Mesenchymal stem cell (in vitro differentiated cells and primary cell): ENCODE measurements at regions not wholly inside any gene's neighbourhood (a gene's known extent, or its start where the extent isn't known, plus 50 kb on each side); places are given as distances from the start of the nearest gene placed in this dataset.

Experiments used
- DNase-seq: peaks from one replicate; pipeline ENCODE4 v3.0.0-alpha.2; 2013
- H2AFZ ChIP-seq: one replicate; pipeline ENCODE4 v1.6.1; 2013; ENCODE audit warnings: low read depth, mild to moderate bottlenecking, control low read depth, inconsistent platforms, low read length, moderate library complexity
- H2AK5ac ChIP-seq: 2 replicates; pipeline ENCODE4 v1.6.1; 2013; ENCODE audit warnings: low read length, moderate library complexity, mild to moderate bottlenecking, inconsistent platforms; ENCODE audit not compliant: severe bottlenecking
- H2BK120ac ChIP-seq: one replicate; pipeline ENCODE4 v1.6.1; 2013; ENCODE audit warnings: low read depth, mild to moderate bottlenecking, inconsistent platforms, low read length, moderate library complexity
- H2BK12ac ChIP-seq, 2 experiments: one replicate each; pipeline ENCODE4 v1.6.1; 2013; ENCODE audit warnings: inconsistent platforms in 2 of 2, low read length in 2 of 2, mild to moderate bottlenecking in 2 of 2, moderate library complexity in 2 of 2, control low read depth in 1 of 2
- H2BK15ac ChIP-seq: one replicate; pipeline ENCODE4 v1.6.1; 2013; ENCODE audit warnings: mild to moderate bottlenecking, low read depth, inconsistent platforms; ENCODE audit not compliant: poor library complexity, severe bottlenecking
- H2BK5ac ChIP-seq: 2 replicates; pipeline ENCODE4 v1.6.1; 2013; ENCODE audit warnings: low read depth, mild to moderate bottlenecking, low read length, control low read depth, inconsistent platforms; ENCODE audit not compliant: poor library complexity, severe bottlenecking
- H3K14ac ChIP-seq, 2 experiments: one replicate each; pipeline ENCODE4 v1.6.1; 2013; ENCODE audit warnings: inconsistent platforms in 2 of 2, low read length in 2 of 2, control low read depth in 1 of 2, mild to moderate bottlenecking in 1 of 2, moderate library complexity in 1 of 2
- H3K18ac ChIP-seq, 2 experiments: one replicate each; pipeline ENCODE4 v1.6.1; 2013; ENCODE audit warnings: inconsistent platforms in 2 of 2, low read length in 2 of 2, control low read depth in 1 of 2, low read depth in 1 of 2, mild to moderate bottlenecking in 1 of 2
- H3K23ac ChIP-seq, 2 experiments: one replicate each; pipeline ENCODE4 v1.6.1; 2013; ENCODE audit warnings: inconsistent platforms in 2 of 2, low read length in 2 of 2, mild to moderate bottlenecking in 2 of 2, moderate library complexity in 2 of 2, control low read depth in 1 of 2
- H3K27ac ChIP-seq: 2 replicates; pipeline ENCODE4 v1.5.1; 2013; ENCODE audit warnings: mild to moderate bottlenecking, moderate library complexity, low read length, control low read depth, inconsistent platforms; ENCODE audit not compliant: poor library complexity, severe bottlenecking
- H3K27me3 ChIP-seq, 2 experiments: 2 replicates each; pipeline versions ENCODE4 v1.6.1 to v1.7.0; 2013; ENCODE audit warnings: low read length in 2 of 2, mild to moderate bottlenecking in 2 of 2, moderate library complexity in 2 of 2, control low read depth in 1 of 2, inconsistent platforms in 1 of 2; ENCODE audit not compliant: control insufficient read depth in 1 of 2, insufficient read depth in 1 of 2
- H3K36me3 ChIP-seq, 2 experiments: 2 replicates each; pipeline versions ENCODE4 v1.6.1 to v1.7.0; 2013; ENCODE audit warnings: low read length in 2 of 2, control low read depth in 1 of 2, inconsistent platforms in 1 of 2, low read depth in 1 of 2, mild to moderate bottlenecking in 1 of 2; ENCODE audit not compliant: insufficient read depth in 2 of 2, control insufficient read depth in 1 of 2
- H3K4ac ChIP-seq, 2 experiments: one replicate each; pipeline ENCODE4 v1.6.1; 2013; ENCODE audit warnings: inconsistent platforms in 2 of 2, low read length in 2 of 2, mild to moderate bottlenecking in 2 of 2, moderate library complexity in 2 of 2, control low read depth in 1 of 2, low read depth in 1 of 2
- H3K4me1 ChIP-seq: 2 replicates; pipeline ENCODE4 v1.6.1; 2013; ENCODE audit warnings: low read depth, low read length, control low read depth; ENCODE audit not compliant: control insufficient read depth, insufficient read depth
- H3K4me2 ChIP-seq: 2 replicates; pipeline ENCODE4 v1.6.1; 2013; ENCODE audit warnings: low read length, mild to moderate bottlenecking, inconsistent platforms; ENCODE audit not compliant: poor library complexity, severe bottlenecking
- H3K4me3 ChIP-seq, 2 experiments: 2 replicates each; pipeline versions ENCODE4 v1.5.1 to v1.7.0; 2013; ENCODE audit warnings: low read length in 2 of 2, mild to moderate bottlenecking in 2 of 2, control low read depth in 1 of 2, low read depth in 1 of 2; ENCODE audit not compliant: insufficient read depth in 1 of 2
- H3K79me1 ChIP-seq: replicated peaks from 2 replicates; pipeline ENCODE4 v1.6.1; 2013; ENCODE audit warnings: mild to moderate bottlenecking, control low read depth, low read length, inconsistent platforms; ENCODE audit not compliant: poor library complexity, severe bottlenecking
- H3K9ac ChIP-seq: 2 replicates; pipeline ENCODE4 v1.7.0; 2013; ENCODE audit warnings: mild to moderate bottlenecking, low read length, moderate library complexity
- H3K9me3 ChIP-seq: 2 replicates; pipeline ENCODE4 v1.7.0; 2013; ENCODE audit warnings: mild to moderate bottlenecking, low read length; ENCODE audit not compliant: control insufficient read depth
- H4K8ac ChIP-seq: one replicate; pipeline ENCODE4 v1.6.1; 2013; ENCODE audit warnings: inconsistent platforms, mild to moderate bottlenecking, low read length, moderate library complexity
- H4K91ac ChIP-seq: one replicate; pipeline ENCODE4 v1.6.1; 2013; ENCODE audit warnings: mild to moderate bottlenecking, low read length, inconsistent platforms
- WGBS: methylation state at CpG from one replicate; pipeline ENCODE4 v1.1.7; 2013; ENCODE audit warnings: mixed read lengths; 5-methylcytosine and 5-hydroxymethylcytosine counted together

DNA sequence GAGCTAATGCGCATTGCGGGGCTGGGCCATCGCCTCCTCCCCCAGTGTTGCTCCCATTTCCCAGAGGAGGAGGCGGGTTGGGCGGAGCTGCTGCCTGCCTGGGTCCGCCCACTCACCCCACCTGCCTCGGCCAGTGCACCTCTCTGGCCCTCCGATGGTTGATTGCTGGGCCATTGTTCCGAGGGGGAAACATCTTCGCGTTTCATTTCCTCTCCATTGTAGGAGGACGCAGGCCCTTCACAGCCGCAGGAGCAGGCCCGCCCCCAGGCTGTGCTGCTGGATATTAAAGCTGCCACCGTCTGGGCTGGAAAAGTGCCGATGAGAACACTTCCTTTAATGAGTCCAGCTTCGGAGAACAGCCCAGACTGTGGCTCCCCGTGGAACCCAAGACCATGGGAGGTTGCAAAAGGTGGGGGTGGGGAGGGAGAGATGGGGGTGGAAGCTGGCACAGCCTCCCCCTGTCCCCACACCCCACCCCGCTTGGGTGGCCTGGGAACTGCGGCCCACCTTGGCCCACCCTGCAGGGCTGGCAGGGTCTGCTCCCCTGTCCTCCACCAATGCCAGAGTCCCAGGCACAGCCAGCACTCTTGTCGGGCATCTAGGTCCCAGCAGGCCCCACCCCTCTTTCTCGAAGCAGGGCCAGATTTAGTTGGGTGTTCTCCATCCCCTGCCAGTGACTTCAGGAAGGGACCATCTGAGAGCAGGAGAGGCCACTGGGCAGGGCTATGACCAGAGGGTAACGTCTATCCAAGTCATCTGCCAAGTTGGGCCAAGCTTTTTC lies 96.6 kb downstream of the ADRA2C start:
- DNase-seq, result no peak
- Histone ChIP-seq H3K18ac (no peak overlapping the region), H2AFZ (no peak overlapping the region), H3K9ac (no peak overlapping the region), H3K23ac (no peak overlapping the region), H3K14ac (no peak overlapping the region), H2BK120ac (no peak overlapping the region), H2BK5ac (no peak overlapping the region), H2BK12ac (no peak overlapping the region), H3K27me3 (peaks cover 45 to 95% of the 10 kb centered on the region in 2 experiments), H4K8ac (no peak overlapping the region), H4K91ac (no peak overlapping the region), H3K4ac (no peak overlapping the region), H3K9me3 (no peaks in the 10 kb centered on the region), H2BK15ac (no peak overlapping the region), H3K4me1 (no peaks in the 10 kb centered on the region), H3K4me2 (no peak overlapping the region), H3K36me3 (no peaks in the 10 kb centered on the region), H3K4me3 (no peak overlapping the region), H3K27ac (no peak overlapping the region), H2AK5ac (no peak overlapping the region), H3K79me1 (no peaks in the 10 kb centered on the region)
- 33% methylated on average over 21 of the region's 23 CpGs for WGBS

DNA sequence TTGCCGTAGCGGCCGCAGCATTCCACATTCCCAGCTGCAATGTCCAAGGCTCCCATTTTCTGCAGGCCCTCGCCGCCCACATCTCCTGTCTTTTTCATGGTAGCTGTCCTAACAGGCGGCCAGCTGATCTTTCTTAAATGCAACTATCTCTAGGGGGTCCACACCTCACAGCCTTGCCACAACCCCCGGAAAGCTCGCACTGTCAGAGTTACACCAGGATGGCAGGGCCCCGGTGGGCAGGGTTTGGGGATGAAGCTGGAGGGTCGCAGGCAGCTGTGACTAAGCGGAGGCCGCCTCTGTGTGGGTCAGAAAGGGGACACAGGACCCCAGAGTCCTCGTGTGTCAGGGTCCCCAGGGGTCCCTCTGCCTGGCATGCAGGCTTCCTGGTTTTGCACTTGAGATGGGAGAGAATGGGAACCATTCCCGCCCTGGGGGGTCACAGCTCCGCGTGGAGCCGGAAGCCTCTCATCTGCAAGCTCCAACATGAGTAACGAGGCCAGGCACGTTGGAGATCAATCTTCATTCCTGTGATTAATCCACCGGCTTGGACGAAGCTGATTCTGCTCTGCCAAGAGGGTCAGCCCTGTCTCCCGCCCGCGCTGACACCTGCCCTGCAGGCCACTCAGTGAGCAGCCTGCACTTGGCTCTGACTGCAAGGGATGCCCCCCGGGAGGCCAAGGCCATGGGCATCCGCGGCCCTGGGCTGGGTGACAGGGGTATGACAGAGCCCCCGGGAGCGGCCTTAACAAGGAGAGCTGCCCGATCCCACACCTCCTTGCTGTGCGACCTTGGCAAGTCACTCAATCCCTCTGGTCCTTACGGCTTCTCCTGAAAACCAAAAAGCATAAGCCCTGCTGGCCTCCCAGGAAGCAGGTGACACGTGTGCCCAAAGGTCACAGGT lies 97.9 kb downstream of the ADRA2C start:
- H3K9me3 ChIP-seq, result no peaks in the 10 kb centered on the region
- no peak overlapping the region for H2BK5ac ChIP-seq
- no peaks in the 10 kb centered on the region for H3K36me3 ChIP-seq
- H2BK12ac ChIP-seq, result no peak overlapping the region
- H3K4me2 ChIP-seq, result no peak overlapping the region
- H2AK5ac ChIP-seq, result no peak overlapping the region
- peaks cover 48 to 92% of the 10 kb centered on the region in 2 experiments for H3K27me3 ChIP-seq
- WGBS, result 85% methylated on average over 33 of the region's 33 CpGs
- H2BK120ac ChIP-seq, result no peak overlapping the region
- H3K4ac ChIP-seq, result no peak overlapping the region
- no peak overlapping the region for H2AFZ ChIP-seq
- H3K9ac ChIP-seq, result no peak overlapping the region
- H3K4me1 ChIP-seq, result peaks cover 1% of the 10 kb centered on the region
- DNase-seq, result no peak
- H4K8ac ChIP-seq, result no peak overlapping the region
- no peak overlapping the region for H3K4me3 ChIP-seq
- H2BK15ac ChIP-seq, result no peak overlapping the region
- H3K18ac ChIP-seq, result no peak overlapping the region
- H3K79me1 ChIP-seq, result no peaks in the 10 kb centered on the region
- H3K14ac ChIP-seq, result no peak overlapping the region
- no peak overlapping the region for H3K27ac ChIP-seq
- H3K23ac ChIP-seq, result no peak overlapping the region
- no peak overlapping the region for H4K91ac ChIP-seq

DNA sequence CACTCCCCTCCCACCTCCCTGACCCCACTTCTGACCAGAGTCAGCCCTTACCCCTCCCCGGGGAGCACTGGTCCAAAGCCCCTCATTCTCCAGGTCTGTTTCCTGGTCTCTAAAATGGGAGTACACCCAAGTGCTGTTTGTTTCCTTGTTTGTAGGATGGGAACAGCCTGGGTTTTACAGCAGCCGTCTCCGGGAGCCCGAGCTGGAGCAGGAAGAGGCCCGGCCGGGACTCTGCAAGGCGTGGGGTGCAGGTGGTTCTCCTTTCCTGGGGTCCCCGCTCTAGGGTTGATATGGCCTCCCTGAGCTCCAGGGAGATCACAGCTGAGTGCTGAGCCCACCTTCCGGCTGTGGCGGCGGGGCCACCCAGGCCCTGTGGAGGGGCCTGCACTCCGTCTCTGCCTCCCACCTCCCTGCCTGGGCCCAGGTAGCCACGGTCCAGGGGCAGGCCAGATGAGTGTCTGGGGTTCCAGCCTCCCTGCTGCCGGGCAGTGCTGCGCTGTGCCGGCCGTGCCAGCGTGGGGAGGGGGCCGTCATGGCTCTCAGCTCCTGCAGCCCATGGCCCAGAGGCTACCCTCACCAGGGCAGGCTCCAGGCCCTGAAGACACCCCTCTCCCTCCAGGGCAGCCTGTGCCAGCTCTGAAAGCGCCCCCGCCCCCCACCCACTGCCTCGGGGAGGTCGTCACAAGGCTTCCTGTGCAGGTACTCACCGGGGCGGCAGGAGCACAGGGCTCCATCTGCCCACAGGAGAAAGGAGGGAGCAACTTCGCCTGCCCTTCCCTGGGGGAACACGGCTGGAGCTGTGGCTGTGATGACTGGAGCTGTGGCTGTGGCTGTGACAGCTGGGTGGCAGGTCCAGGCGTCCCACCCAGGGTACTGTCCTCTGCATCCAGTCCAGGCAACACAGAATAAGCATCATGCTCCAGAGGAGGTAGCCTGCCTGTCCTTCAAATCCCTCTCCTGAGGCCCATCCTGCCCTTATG lies 98.8 kb downstream of the ADRA2C start:
- Histone ChIP-seq H3K23ac (no peak overlapping the region), H3K79me1 (no peaks in the 10 kb centered on the region), H2BK5ac (no peak overlapping the region), H4K8ac (no peak overlapping the region), H3K4me3 (no peak overlapping the region), H3K4me2 (no peak overlapping the region), H2BK15ac (no peak overlapping the region), H3K27ac (no peak overlapping the region), H2BK12ac (no peak overlapping the region), H3K14ac (no peak overlapping the region), H3K4me1 (peaks cover 1% of the 10 kb centered on the region), H3K9ac (no peak overlapping the region), H2BK120ac (no peak overlapping the region), H3K18ac (no peak overlapping the region), H3K36me3 (no peaks in the 10 kb centered on the region), H3K27me3 (peaks cover 55 to 93% of the 10 kb centered on the region in 2 experiments), H2AK5ac (no peak overlapping the region), H4K91ac (no peak overlapping the region), H3K4ac (no peak overlapping the region), H3K9me3 (no peaks in the 10 kb centered on the region), H2AFZ (no peak overlapping the region)
- WGBS, result 76% methylated on average over 28 of the region's 28 CpGs
- DNase-seq, result no peak
